ENCODE measurements at regions not wholly inside any gene's neighbourhood (a gene's known extent, or its start where the extent isn't known, plus 50 kb on each side); places are given as distances from the start of the nearest gene placed in this dataset.
"Not testable (repeated sequence)": the region's sequence is repeated elsewhere in the genome, so short reads cannot be mapped to it uniquely, and the experiment has no call there.

- no peak for DNase-seq
- in situ Hi-C loops (cut with HindIII; ENCODE audit: low pct_ligation_motif_present, low pct_unique_long_range_greater_than_20kb, low sequenced_read_pairs): no loop called here
Measured at GRCh38 chr18:75697493-75697892, 270.0 kb upstream of the SMIM21 start.

DNA sequence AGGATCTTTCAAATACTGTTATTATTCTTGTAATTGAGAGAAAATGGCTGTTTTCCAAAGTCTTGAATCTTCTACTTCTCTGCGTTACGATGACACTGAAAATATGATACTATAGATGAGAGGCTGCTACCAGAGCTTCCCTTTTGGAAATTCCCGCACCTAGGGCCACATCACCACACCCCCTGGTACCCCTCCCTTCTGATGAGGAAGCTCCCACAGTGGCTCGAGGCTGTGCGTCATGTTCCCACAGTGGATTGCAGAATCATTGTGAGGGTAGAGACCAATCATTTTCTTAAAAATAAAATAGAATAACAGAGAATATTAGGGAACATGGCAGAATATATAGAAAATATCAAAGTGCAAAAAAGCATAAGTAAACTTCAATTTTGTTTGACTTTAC is 268.9 kb upstream of the SMIM21 start:
- no peak for DNase-seq
- in situ Hi-C loops (cut with HindIII; ENCODE audit: low pct_ligation_motif_present, low pct_unique_long_range_greater_than_20kb, low sequenced_read_pairs): no loop called here

DNA sequence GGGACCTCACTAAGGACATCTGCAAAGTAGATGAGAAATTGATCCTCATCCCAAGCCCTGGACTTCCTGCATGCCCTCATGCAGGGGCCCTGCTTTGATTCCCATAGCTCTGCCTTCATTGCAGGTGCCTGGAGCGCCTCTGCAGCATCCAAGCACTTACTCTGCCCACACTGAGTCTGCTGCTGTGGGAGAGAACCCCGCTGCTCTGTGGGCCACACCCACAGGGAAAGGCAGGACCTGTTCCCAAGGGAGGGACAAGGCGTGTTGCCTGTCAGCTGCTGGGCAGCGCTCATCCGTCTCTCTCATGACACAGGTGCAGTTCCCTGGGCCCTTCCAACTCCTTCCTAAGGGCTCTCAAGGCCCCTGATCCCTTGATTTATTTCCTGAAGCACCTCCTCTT is 266.8 kb upstream of the SMIM21 start:
- DNase-seq: no peak
- in situ Hi-C loops (cut with HindIII; ENCODE audit: low pct_ligation_motif_present, low pct_unique_long_range_greater_than_20kb, low sequenced_read_pairs): no loop called here

GRCh38 chr18:75691483-75691882 is 264.0 kb upstream of the SMIM21 start:
- no peak for DNase-seq
- in situ Hi-C loops (cut with HindIII; ENCODE audit: low pct_ligation_motif_present, low pct_unique_long_range_greater_than_20kb, low sequenced_read_pairs): no loop called here

DNA sequence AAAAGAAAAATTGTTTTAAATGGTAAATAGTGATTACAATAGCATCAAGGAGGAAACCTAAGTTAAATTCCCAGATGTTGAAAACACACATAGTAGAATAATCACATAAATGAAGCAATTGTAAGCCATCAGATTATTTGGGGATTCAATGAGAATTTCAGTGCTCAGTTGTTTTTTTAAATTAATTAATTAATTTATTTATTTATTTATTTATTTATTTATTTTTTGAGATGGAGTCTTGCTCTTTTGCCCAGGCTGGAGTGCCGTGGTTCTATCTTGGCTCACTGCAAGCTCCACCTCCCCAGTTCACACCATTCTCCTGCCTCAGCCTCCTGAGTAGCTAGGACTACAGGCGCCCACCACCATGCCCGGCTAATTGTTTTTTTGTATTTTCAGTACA is 262.8 kb upstream of the SMIM21 start:
- DNase-seq; in situ Hi-C loops (cut with HindIII; ENCODE audit: low pct_ligation_motif_present, low pct_unique_long_range_greater_than_20kb, low sequenced_read_pairs): not testable (repeated sequence)

- in situ Hi-C loops (cut with HindIII; ENCODE audit: low pct_ligation_motif_present, low pct_unique_long_range_greater_than_20kb, low sequenced_read_pairs): no loop called here
- no peak for DNase-seq
Measured at GRCh38 chr18:75687626-75688025, 260.1 kb upstream of the SMIM21 start.

- no peak for DNase-seq
- in situ Hi-C loops (cut with HindIII; ENCODE audit: low pct_ligation_motif_present, low pct_unique_long_range_greater_than_20kb, low sequenced_read_pairs): no loop called here
Measured at GRCh38 chr18:75683426-75683825, 255.9 kb upstream of the SMIM21 start.

- in situ Hi-C loops (cut with HindIII; ENCODE audit: low pct_ligation_motif_present, low pct_unique_long_range_greater_than_20kb, low sequenced_read_pairs): no loop called here
- no peak for DNase-seq
Measured at GRCh38 chr18:75681538-75682115, 254.1 kb upstream of the SMIM21 start.

DNA sequence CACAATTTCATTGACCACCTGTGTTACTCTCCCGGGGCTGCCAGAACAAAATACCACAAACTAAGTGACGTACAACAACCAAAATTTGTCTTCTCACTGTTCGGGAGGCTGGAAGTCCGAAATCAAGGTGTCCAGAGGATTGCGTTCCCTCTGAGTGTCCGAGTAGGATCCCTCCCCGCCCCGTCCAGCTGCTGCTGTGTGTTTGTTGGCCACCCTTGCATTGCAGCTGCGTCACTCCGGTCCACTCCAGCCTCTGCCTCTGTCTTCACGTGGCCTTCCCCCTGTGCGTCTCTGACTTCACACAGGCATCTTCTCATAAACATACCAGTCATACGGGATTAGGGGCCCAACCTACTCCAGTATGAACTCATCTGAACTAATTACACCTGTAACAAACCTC is 251.8 kb upstream of the SMIM21 start:
- in situ Hi-C loops (cut with HindIII; ENCODE audit: low pct_ligation_motif_present, low pct_unique_long_range_greater_than_20kb, low sequenced_read_pairs): no loop called here

DNA sequence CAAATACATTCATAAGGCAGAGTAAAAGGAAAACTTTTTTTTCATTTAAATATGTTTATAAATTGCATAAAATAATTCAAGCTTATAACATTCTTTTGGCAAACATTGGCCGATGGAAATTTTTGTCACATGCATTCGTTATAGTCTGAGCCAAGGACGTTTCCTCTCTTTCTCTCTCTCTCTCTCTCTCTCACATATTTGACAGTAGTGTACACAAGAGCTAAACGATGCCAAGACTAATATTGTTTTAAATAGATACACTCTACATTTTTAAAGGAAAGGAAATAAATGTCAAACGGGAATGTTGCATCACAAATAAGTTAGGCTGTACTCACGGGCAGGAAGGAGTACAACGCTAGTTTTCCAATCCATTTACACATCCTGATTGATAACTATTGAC is 251.1 kb upstream of the SMIM21 start:
- in situ Hi-C loops (cut with HindIII; ENCODE audit: low pct_ligation_motif_present, low pct_unique_long_range_greater_than_20kb, low sequenced_read_pairs): no loop called here
- no peak for DNase-seq

More for the DNA sequence above, 251.8 kb upstream of the SMIM21 start:
- DNase-seq: no peak

DNA sequence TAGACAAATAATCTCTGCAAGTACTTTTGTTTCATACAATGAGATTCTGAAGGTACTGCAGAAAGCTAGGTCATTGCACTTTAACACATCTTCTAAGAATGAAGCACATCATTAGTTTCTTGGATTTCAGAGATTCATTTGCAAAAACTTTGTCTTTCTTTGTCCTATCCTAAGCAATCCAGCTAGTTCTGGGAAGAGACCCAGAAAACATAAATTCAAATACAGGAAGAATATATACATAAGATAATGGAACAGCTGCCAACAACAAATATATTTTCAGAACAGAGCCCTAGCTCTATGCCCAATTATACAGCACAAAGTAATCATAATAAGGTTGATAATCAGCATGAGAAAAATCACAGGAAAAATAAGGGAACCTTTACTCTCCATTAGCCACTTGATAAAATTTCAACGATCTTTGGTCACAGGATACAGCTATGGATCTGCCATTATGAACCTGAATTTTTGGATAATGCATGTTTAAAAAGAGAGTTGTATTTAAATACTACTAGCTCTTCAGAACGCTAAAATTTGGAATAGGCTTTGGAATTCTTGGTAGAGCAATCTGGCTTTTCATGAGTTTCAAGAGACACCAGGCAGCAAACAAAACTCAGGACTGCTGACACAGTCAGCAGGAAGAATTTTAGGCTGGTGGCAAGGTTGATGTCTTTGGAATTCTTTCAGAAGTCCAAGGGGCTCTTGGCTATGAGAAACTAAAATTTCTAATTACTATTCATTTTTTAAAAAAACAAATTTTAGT is 250.4 kb upstream of the SMIM21 start:
- in situ Hi-C loops (cut with HindIII; ENCODE audit: low pct_ligation_motif_present, low pct_unique_long_range_greater_than_20kb, low sequenced_read_pairs): no loop called here
- no peak for DNase-seq

- in situ Hi-C loops (cut with HindIII; ENCODE audit: low pct_ligation_motif_present, low pct_unique_long_range_greater_than_20kb, low sequenced_read_pairs): no loop called here
- no peak for DNase-seq
Measured at GRCh38 chr18:75660932-75661331, 233.4 kb upstream of the SMIM21 start.

DNA sequence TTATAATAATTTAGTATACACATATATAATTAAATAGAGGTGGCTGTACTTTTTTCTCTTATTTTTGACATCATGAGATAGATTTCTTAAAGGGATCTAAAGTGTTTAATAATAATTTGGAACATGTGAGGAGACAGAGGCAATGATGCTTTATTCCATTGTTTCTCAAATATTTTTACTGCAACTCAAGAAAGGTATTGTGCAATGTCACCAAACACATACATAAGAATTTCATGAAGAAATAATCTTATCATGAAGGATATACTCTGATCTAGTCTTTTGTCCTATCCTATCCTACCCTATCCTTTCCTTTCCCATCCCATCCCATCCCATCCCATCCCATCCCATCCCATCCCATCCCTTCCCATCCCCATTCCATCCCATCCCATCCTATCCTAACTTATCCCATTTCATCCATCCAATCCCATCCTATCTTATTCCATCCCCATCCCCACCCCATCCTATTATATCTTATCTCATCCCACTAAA is 232.1 kb upstream of the SMIM21 start:
- no peak for DNase-seq
- in situ Hi-C loops (cut with HindIII; ENCODE audit: low pct_ligation_motif_present, low pct_unique_long_range_greater_than_20kb, low sequenced_read_pairs): no loop called here

GRCh38 chr18:75658330-75658729 is 230.8 kb upstream of the SMIM21 start:
- in situ Hi-C loops (cut with HindIII; ENCODE audit: low pct_ligation_motif_present, low pct_unique_long_range_greater_than_20kb, low sequenced_read_pairs): no loop called here

GRCh38 chr18:75656563-75657247 is 229.2 kb upstream of the SMIM21 start:
- in situ Hi-C loops (cut with HindIII; ENCODE audit: low pct_ligation_motif_present, low pct_unique_long_range_greater_than_20kb, low sequenced_read_pairs): no loop called here
- DNase-seq: no peak

More at GRCh38 chr18:75658330-75658729, 230.8 kb upstream of the SMIM21 start:
- DNase-seq: no peak

DNA sequence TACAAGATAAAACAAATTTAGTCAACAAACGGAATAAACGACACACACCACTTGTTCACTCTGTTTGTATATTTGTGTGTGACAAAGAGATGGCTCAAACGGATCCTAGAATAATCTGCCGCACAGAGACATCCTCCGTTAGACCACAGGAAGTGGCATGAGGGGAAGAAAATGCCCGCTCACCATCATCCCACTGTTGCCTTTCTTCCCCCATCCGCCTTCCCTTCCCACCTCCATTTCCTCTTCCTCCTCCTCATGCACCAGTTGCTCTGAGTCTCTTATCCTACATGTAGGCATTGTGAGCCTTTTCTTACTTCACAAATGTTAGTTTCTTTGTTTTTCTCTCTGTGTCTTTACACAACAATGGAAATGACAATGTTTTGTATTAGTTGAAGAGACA is 228.5 kb upstream of the SMIM21 start:
- in situ Hi-C loops (cut with HindIII; ENCODE audit: low pct_ligation_motif_present, low pct_unique_long_range_greater_than_20kb, low sequenced_read_pairs): no loop called here
- DNase-seq: no peak

DNA sequence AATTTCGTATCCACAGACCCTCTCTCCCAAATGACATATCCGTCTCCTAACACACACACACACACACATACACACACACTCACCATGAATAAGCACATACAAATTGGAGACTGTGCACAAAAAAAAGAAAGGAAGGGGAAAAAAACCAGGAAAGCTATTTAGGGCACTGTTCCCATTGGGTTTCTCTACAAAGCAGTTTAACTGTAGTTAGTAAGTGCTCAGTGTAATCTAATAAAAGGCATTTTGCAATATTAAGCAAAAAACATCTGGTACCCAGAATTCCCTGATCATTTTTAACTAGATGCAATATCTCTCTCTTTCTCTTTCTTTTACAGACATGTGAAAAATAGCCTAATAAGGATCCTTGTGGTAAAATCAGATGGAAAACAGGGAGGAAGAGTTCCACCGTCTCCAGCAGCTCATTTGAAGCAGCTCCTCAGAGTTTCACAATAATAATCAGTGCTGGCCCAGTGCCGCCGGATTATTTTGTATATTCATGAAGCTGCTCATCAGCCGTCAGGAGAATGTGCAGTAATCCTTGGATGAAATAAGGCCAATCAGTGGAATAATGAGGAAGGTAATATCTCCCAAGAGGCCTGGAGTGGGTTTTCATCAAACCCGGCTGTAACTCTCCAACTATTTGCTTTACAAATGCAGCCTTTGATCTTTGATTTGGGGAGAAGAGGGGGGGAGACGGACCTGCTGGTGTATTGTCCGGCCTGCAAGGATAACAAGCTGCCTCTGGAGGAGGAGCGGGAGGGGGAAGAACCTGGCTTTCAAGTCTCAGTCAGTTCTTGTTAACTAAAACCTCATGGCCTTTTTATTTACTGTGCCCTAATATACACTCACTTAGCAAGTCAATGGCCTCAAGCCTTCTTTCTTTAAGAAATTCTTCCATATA is 227.6 kb upstream of the SMIM21 start:
- DNase-seq: no peak
- in situ Hi-C loops (cut with HindIII; ENCODE audit: low pct_ligation_motif_present, low pct_unique_long_range_greater_than_20kb, low sequenced_read_pairs): no loop called here

DNA sequence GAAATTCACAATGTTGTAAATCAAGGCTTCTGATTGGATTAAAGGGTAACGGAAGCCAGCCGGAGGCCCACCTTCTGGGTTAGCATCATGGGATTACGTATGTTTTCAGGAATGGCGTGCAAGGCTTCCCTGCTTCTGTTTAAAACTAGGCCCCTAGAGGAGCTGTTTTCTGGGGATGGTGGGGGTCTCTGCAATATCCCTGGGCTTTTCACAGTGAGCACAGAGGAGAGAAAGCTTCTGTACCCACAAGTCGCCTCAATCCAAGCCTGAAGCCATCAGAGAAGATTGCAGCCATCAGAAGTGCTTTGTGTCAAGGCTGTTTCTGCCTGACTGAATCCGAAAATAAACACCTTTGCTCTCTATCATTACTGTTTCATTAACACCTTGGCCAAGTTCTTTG is 226.9 kb upstream of the SMIM21 start:
- DNase-seq: no peak
- in situ Hi-C loops (cut with HindIII; ENCODE audit: low pct_ligation_motif_present, low pct_unique_long_range_greater_than_20kb, low sequenced_read_pairs): no loop called here

- in situ Hi-C loops (cut with HindIII; ENCODE audit: low pct_ligation_motif_present, low pct_unique_long_range_greater_than_20kb, low sequenced_read_pairs): no loop called here
- no peak for DNase-seq
Measured at GRCh38 chr18:75652528-75652927, 225.0 kb upstream of the SMIM21 start.

All from ACHN (cell line).